SW480 (cell line): ENCODE measurements at regions not wholly inside any gene's neighbourhood (a gene's known extent, or its start where the extent isn't known, plus 50 kb on each side); places are given as distances from the start of the nearest gene placed in this dataset.
A peak's percentile ranks its signal among the peaks of the same experiment; 100 is the strongest.
"Not testable (repeated sequence)": the region's sequence is repeated elsewhere in the genome, so short reads cannot be mapped to it uniquely, and the experiment has no call there.

Experiments used
- DNase-seq: peaks from one replicate; pipeline ENCODE4 v3.0.0-alpha.2; 2016; ENCODE audit warnings: low spot score

GRCh38 chr11:57871231-57871630 is 109.6 kb downstream of the CTNND1 start:
- DNase-seq = no peak

- no peak for DNase-seq
Observed at GRCh38 chr11:57873196-57873911, 111.8 kb downstream of the CTNND1 start.

GRCh38 chr11:57874981-57875380 is 113.4 kb downstream of the CTNND1 start:
- no peak for DNase-seq

- DNase-seq = no peak
Observed at GRCh38 chr11:57881647-57882046, 120.0 kb downstream of the CTNND1 start.

- DNase-seq = no peak
Observed at GRCh38 chr11:57883630-57884029, 122.0 kb downstream of the CTNND1 start.

GRCh38 chr11:57885298-57886050 is 123.9 kb downstream of the CTNND1 start:
- DNase-seq = peak; percentile 46

GRCh38 chr11:57888386-57888785 is 126.8 kb downstream of the CTNND1 start:
- no peak for DNase-seq

- DNase-seq = no peak
Observed at GRCh38 chr11:57890521-57890920, 128.9 kb downstream of the CTNND1 start.

GRCh38 chr11:57893200-57893599 is 130.5 kb upstream of the OR9Q1 start:
- not testable (repeated sequence) for DNase-seq

- DNase-seq = no peak
Observed at GRCh38 chr11:57896361-57897145, 127.1 kb upstream of the OR9Q1 start.

GRCh38 chr11:57899378-57899777 is 124.3 kb upstream of the OR9Q1 start:
- DNase-seq = no peak

GRCh38 chr11:57900320-57900719 is 123.4 kb upstream of the OR9Q1 start:
- peak; percentile 31 for DNase-seq

GRCh38 chr11:57901278-57901677 is 122.4 kb upstream of the OR9Q1 start:
- DNase-seq = no peak

GRCh38 chr11:57901756-57902155 is 121.9 kb upstream of the OR9Q1 start:
- no peak for DNase-seq

GRCh38 chr11:57903011-57903410 is 120.7 kb upstream of the OR9Q1 start:
- no peak for DNase-seq

GRCh38 chr11:57903441-57904123 is 120.1 kb upstream of the OR9Q1 start:
- peak; percentile 87 for DNase-seq

- DNase-seq = no peak
Observed at GRCh38 chr11:57904376-57904775, 119.3 kb upstream of the OR9Q1 start.

- DNase-seq = no peak
Observed at GRCh38 chr11:57905439-57905838, 118.2 kb upstream of the OR9Q1 start.

- not testable (repeated sequence) for DNase-seq
Observed at GRCh38 chr11:57908399-57908798, 115.3 kb upstream of the OR9Q1 start.

- DNase-seq = not testable (repeated sequence)
Observed at GRCh38 chr11:57911522-57911921, 112.2 kb upstream of the OR9Q1 start.

- DNase-seq = no peak
Observed at GRCh38 chr11:57913715-57914704, 109.7 kb upstream of the OR9Q1 start.
